K562 (cell line): ENCODE measurements at regions not wholly inside any gene's neighbourhood (a gene's known extent, or its start where the extent isn't known, plus 50 kb on each side); places are given as distances from the start of the nearest gene placed in this dataset.

Experiments
- ATAC-seq: fragments of 200-7000 bp; cut with Tn5 transposase; 3 replicates; pipeline ENCODE4 v1.9.1; 2020; ENCODE audit warnings: moderate library complexity
- BruUV-seq: library from RNA; stranded (reverse); fragments of 400-500 nt; replicated peaks from 2 replicates; lab custom pipeline; 2021; lab: Mats Ljungman, UMichigan
- CTCF ChIA-PET: fragments of 300-600 bp; formaldehyde crosslinking; extraction: SDS; loops from one replicate; lab custom pipeline; 2021; ENCODE audit warnings: low intra/inter-chr PET ratio; lab: Yijun Ruan, JAX
- POLR2A ChIA-PET: fragments of 300-600, 350-650 bp; sonication (Branson Sonifier 250); formaldehyde crosslinking; extraction: SDS; loops from one replicate; lab custom pipeline; 2021; ENCODE audit warnings: antibody characterized with exemption, inconsistent platforms; lab: Yijun Ruan, JAX
- DNase-seq, 4 experiments: peaks; one replicate each; pipeline versions ENCODE4 v3.0.0 to v3.0.0-alpha.2; 2011 to 2018; ENCODE audit warnings: low spot score in 3 of 4, mixed read lengths in 3 of 4; ENCODE audit errors: extremely low read depth in 1 of 4
- FAIRE-seq: peaks from 2 replicates; lab custom pipeline; 2011; peaks lifted over from hg19 to GRCh38; lab: Jason Lieb, UNC
- H2AFZ ChIP-seq: 2 replicates; pipeline ENCODE4 v1.6.0; 2011; ENCODE audit warnings: low read depth, low read length, control low read depth, inconsistent platforms
- H3K27ac ChIP-seq: fragments of 200-600 bp; 3 replicates; pipeline ENCODE4 v1.8.0; 2011; ENCODE audit warnings: low read depth, mild to moderate bottlenecking, control low read depth, inconsistent platforms, low read length, moderate library complexity, mixed read lengths; ENCODE audit errors: extremely low read depth
- H3K27me3 ChIP-seq, 2 experiments: fragments of 300-600 bp in 1 of 2; 2 replicates in 1 of 2; 3 replicates in 1 of 2; pipeline versions ENCODE4 v1.6.0 to v1.8.0; 2011; ENCODE audit warnings: inconsistent platforms in 2 of 2, low read length in 2 of 2, mild to moderate bottlenecking in 1 of 2, mixed read lengths in 1 of 2, moderate library complexity in 1 of 2; ENCODE audit not compliant: control insufficient read depth in 2 of 2, insufficient read depth in 2 of 2
- H3K36me3 ChIP-seq: fragments of 300-600 bp; 3 replicates; pipeline ENCODE4 v1.8.0; 2011; ENCODE audit warnings: mild to moderate bottlenecking, low read length, inconsistent platforms; ENCODE audit not compliant: control insufficient read depth, insufficient read depth
- H3K4me1 ChIP-seq, 2 experiments: fragments of 200-600 bp in 1 of 2; replicated peaks in 1 of 2; 2 replicates in 1 of 2; 3 replicates in 1 of 2; pipeline versions ENCODE4 v1.5.1 to v1.8.0; 2011; ENCODE audit warnings: inconsistent platforms in 2 of 2, low read length in 2 of 2, mild to moderate bottlenecking in 1 of 2, mixed read lengths in 1 of 2, moderate library complexity in 1 of 2; ENCODE audit not compliant: control insufficient read depth in 2 of 2, insufficient read depth in 2 of 2
- H3K4me2 ChIP-seq: 2 replicates; pipeline ENCODE4 v1.6.1; 2011; ENCODE audit warnings: low read length, control low read depth, inconsistent platforms, mixed read lengths; ENCODE audit not compliant: insufficient read depth
- H3K4me3 ChIP-seq: fragments of 200-600 bp; sonication (generic), shearing (Covaris generic); 2 replicates; pipeline ENCODE4 v1.5.1; 2016; ENCODE audit warnings: control low read depth, inconsistent platforms
- H3K79me2 ChIP-seq: fragments of 200-600 bp; 3 replicates; pipeline ENCODE4 v1.8.0; 2011; ENCODE audit warnings: low read length, inconsistent platforms; ENCODE audit not compliant: control insufficient read depth, insufficient read depth
- H3K9ac ChIP-seq, 2 experiments: 2 replicates each; pipeline versions ENCODE4 v1.6.0 to v1.6.1; 2011; ENCODE audit warnings: low read depth in 2 of 2, low read length in 2 of 2, control low read depth in 1 of 2, inconsistent platforms in 1 of 2, mild to moderate bottlenecking in 1 of 2, mixed read lengths in 1 of 2; ENCODE audit not compliant: insufficient read depth in 1 of 2
- H3K9me1 ChIP-seq: one replicate; pipeline ENCODE4 v1.6.0; 2011; ENCODE audit warnings: inconsistent platforms, mild to moderate bottlenecking, low read length, moderate library complexity; ENCODE audit not compliant: control insufficient read depth, insufficient read depth
- H3K9me3 ChIP-seq: replicated peaks from 2 replicates; pipeline ENCODE4 v1.5.1; 2011; ENCODE audit warnings: low read depth, low read length, inconsistent platforms; ENCODE audit not compliant: control insufficient read depth, insufficient read depth
- H4K20me1 ChIP-seq: replicated peaks from 2 replicates; pipeline ENCODE4 v1.6.1; 2011; ENCODE audit warnings: low read length, inconsistent platforms, mixed read lengths; ENCODE audit not compliant: control insufficient read depth, insufficient read depth
- CBX5 ChIP-seq: IDR thresholded peaks from 2 replicates; pipeline ENCODE4 v1.6.1; 2014; ENCODE audit warnings: low read depth, borderline replicate concordance
- DPF2 ChIP-seq: fragments of 450-650 bp; IDR thresholded peaks from 2 replicates; pipeline ENCODE4 v1.6.1; 2016
- EWSR1 ChIP-seq: fragments of 450-650 bp; IDR thresholded peaks from 2 replicates; pipeline ENCODE4 v1.6.1; 2018; ENCODE audit warnings: borderline replicate concordance, mild to moderate bottlenecking, low read depth, moderate library complexity; ENCODE audit not compliant: partially characterized antibody
- LARP7 ChIP-seq: fragments of 450-650 bp; IDR thresholded peaks from 2 replicates; pipeline ENCODE4 v1.6.1; 2016
- MTF1 ChIP-seq: fragments of 250-450 bp; sonication (Bioruptor Pico); IDR thresholded peaks from 2 replicates; pipeline ENCODE4 v1.9.0; 2021; ENCODE audit warnings: moderate library complexity, mild to moderate bottlenecking, inconsistent platforms, borderline replicate concordance
- NCOR1 ChIP-seq: fragments of 450-650 bp; IDR thresholded peaks from 2 replicates; pipeline ENCODE4 v1.6.1; 2016; ENCODE audit warnings: mild to moderate bottlenecking, moderate library complexity
- OTX1 ChIP-seq: fragments of 450-650 bp; formaldehyde crosslinking; IDR thresholded peaks from 2 replicates; pipeline ENCODE4 v1.4.0; 2022; ENCODE audit warnings: mild to moderate bottlenecking
- SRSF3 ChIP-seq: fragments of 200-400 bp; formaldehyde crosslinking; IDR thresholded peaks from 2 replicates; pipeline ENCODE4 v1.6.1; 2016; ENCODE audit warnings: mild to moderate bottlenecking, low read length, moderate library complexity; ENCODE audit not compliant: insufficient read depth
- ZNF24 ChIP-seq: fragments of 450-650 bp; IDR thresholded peaks from 2 replicates; pipeline ENCODE4 v1.6.1; 2016
- ZNF274 ChIP-seq: IDR thresholded peaks from 2 replicates; pipeline ENCODE4 v1.6.1; 2011; ENCODE audit warnings: low read depth, mild to moderate bottlenecking, low read length, moderate library complexity, borderline replicate concordance
- ZNF324 ChIP-seq: fragments of 250-450 bp; sonication (Bioruptor Pico); IDR thresholded peaks from 2 replicates; pipeline ENCODE4 v1.4.0; 2020; ENCODE audit warnings: mild to moderate bottlenecking
- ZNF449 ChIP-seq: fragments of 250-450 bp; sonication (Bioruptor Pico); IDR thresholded peaks from 2 replicates; pipeline ENCODE4 v1.8.0; 2022; ENCODE audit warnings: moderate library complexity, mild to moderate bottlenecking, inconsistent platforms
- in situ Hi-C: fragments of 300-500 bp; cut with MboI; formaldehyde crosslinking; loops from 4 replicates; pipeline ENCODE4 v1.15.0; 2018; ENCODE audit warnings: inconsistent platforms, mixed read lengths
- intact Hi-C: fragments of 100-400 bp; cut with micrococcal nuclease; formaldehyde crosslinking; loops from 2 replicates; pipeline ENCODE4 v1.14.2; 2022
- TF ChIP-seq, protein P1 (sequence below): sonication (generic); formaldehyde crosslinking; IDR thresholded peaks from 2 replicates; pipeline ENCODE4 v1.8.0; 2022; ENCODE audit warnings: mild to moderate bottlenecking, missing genetic modification reagents, borderline replicate concordance
- TF ChIP-seq, protein P2 (sequence below): fragments of 200-800 bp; sonication (Bioruptor generic); IDR thresholded peaks from 2 replicates; pipeline ENCODE4 v1.6.1; 2016; ENCODE audit warnings: missing genetic modification characterization, missing compliant biosample characterization

GRCh38 chr16:77059446-77059845, 131.5 kb upstream of the MON1B start:
- intact Hi-C loops, result no loop called here
- CTCF ChIA-PET, result no interaction called here

More at GRCh38 chr16:77059446-77059845, 131.5 kb upstream of the MON1B start:
- BruUV-seq, result no TSS peak
- Histone ChIP-seq H4K20me1 (no peaks in the 10 kb centered on the region), H3K4me2 (no peak overlapping the region), H3K27ac (no peak overlapping the region), H3K27me3 (no peaks in the 10 kb centered on the region), H3K4me1 (no peaks in the 10 kb centered on the region), H3K9ac (no peak overlapping the region), H3K79me2 (no peaks in the 10 kb centered on the region), H3K4me3 (no peak overlapping the region), H3K36me3 (no peaks in the 10 kb centered on the region), H2AFZ (no peak overlapping the region), H3K9me3 (no peaks in the 10 kb centered on the region), H3K9me1 (no peaks in the 10 kb centered on the region)
- in situ Hi-C loops, result no loop called here
- POLR2A ChIA-PET, result no interaction called here
- no peak for TF ChIP-seq EWSR1
- TF ChIP-seq LARP7, result no peak
- no peak for TF ChIP-seq MTF1 (CRISPR knock-in tag)
- no peak for TF ChIP-seq CBX5
- TF ChIP-seq, protein P1, sequence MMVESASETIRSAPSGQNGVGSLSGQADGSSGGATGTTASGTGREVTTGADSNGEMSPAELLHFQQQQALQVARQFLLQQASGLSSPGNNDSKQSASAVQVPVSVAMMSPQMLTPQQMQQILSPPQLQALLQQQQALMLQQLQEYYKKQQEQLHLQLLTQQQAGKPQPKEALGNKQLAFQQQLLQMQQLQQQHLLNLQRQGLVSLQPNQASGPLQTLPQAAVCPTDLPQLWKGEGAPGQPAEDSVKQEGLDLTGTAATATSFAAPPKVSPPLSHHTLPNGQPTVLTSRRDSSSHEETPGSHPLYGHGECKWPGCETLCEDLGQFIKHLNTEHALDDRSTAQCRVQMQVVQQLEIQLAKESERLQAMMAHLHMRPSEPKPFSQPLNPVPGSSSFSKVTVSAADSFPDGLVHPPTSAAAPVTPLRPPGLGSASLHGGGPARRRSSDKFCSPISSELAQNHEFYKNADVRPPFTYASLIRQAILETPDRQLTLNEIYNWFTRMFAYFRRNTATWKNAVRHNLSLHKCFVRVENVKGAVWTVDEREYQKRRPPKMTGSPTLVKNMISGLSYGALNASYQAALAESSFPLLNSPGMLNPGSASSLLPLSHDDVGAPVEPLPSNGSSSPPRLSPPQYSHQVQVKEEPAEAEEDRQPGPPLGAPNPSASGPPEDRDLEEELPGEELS (CRISPR knock-in tag), result no peak
- TF ChIP-seq ZNF324 (CRISPR knock-in tag), result no peak
- no peak for TF ChIP-seq DPF2
- TF ChIP-seq, protein P2, sequence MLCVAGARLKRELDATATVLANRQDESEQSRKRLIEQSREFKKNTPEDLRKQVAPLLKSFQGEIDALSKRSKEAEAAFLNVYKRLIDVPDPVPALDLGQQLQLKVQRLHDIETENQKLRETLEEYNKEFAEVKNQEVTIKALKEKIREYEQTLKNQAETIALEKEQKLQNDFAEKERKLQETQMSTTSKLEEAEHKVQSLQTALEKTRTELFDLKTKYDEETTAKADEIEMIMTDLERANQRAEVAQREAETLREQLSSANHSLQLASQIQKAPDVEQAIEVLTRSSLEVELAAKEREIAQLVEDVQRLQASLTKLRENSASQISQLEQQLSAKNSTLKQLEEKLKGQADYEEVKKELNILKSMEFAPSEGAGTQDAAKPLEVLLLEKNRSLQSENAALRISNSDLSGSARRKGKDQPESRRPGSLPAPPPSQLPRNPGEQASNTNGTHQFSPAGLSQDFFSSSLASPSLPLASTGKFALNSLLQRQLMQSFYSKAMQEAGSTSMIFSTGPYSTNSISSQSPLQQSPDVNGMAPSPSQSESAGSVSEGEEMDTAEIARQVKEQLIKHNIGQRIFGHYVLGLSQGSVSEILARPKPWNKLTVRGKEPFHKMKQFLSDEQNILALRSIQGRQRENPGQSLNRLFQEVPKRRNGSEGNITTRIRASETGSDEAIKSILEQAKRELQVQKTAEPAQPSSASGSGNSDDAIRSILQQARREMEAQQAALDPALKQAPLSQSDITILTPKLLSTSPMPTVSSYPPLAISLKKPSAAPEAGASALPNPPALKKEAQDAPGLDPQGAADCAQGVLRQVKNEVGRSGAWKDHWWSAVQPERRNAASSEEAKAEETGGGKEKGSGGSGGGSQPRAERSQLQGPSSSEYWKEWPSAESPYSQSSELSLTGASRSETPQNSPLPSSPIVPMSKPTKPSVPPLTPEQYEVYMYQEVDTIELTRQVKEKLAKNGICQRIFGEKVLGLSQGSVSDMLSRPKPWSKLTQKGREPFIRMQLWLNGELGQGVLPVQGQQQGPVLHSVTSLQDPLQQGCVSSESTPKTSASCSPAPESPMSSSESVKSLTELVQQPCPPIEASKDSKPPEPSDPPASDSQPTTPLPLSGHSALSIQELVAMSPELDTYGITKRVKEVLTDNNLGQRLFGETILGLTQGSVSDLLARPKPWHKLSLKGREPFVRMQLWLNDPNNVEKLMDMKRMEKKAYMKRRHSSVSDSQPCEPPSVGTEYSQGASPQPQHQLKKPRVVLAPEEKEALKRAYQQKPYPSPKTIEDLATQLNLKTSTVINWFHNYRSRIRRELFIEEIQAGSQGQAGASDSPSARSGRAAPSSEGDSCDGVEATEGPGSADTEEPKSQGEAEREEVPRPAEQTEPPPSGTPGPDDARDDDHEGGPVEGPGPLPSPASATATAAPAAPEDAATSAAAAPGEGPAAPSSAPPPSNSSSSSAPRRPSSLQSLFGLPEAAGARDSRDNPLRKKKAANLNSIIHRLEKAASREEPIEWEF (CRISPR knock-in tag), result no peak
- no peak for TF ChIP-seq ZNF24
- TF ChIP-seq OTX1 (CRISPR knock-in tag), result no peak
- TF ChIP-seq ZNF274, result no peak
- TF ChIP-seq SRSF3, result no peak
- TF ChIP-seq ZNF449 (CRISPR knock-in tag), result no peak
- no peak for TF ChIP-seq NCOR1
- no peak for DNase-seq
- FAIRE-seq, result no peak
- ATAC-seq, result no peak
